ENCODE measurements at regions not wholly inside any gene's neighbourhood (a gene's known extent, or its start where the extent isn't known, plus 50 kb on each side); places are given as distances from the start of the nearest gene placed in this dataset.
"Not testable (repeated sequence)": the region's sequence is repeated elsewhere in the genome, so short reads cannot be mapped to it uniquely, and the experiment has no call there.

GRCh38 chr9:29456940-29457339 is 1883.7 kb upstream of the C9orf72 start:
- no peak for DNase-seq

DNA sequence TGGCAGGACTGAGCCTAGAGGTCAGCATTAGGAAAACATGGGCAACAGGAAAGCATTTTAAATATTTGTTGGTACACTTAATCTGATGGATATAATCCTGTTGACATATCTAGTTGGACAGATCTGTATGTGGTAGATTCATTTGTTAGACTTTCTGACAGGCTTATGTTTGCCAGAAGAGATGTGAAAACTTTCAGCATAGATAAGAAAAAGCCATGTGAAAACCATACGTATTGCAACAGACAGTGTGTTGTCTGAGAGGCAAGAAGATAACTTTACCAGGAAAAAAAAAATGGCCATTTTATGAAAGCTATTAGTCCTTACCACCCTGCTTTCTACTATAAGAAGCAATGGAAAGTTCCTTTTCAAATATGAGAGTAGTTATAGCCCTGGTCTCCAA is 1902.2 kb upstream of the C9orf72 start:
- DNase-seq: no peak

- DNase-seq: no peak
Observed at GRCh38 chr9:29511680-29512079, 1938.4 kb upstream of the C9orf72 start.

DNA sequence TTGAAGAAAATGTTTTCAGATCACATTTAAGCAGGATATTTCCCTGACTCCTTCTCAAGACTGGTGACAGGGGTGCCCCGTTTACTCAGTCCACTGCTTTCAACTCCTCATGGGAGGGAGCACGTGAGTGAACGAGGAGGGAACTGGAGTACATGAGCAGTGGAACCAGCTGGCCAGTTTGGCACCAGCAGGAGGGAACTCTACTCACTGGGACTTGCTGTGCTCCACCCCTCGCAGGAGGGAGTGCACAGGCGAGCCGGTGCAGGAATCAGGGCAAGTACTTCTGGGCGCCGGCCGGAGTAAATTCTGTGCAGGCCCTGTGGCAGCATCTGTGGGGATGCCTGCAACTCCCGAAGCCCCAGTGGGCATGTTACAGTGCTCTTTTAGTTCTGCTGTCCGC is 1941.1 kb upstream of the C9orf72 start:
- DNase-seq: no peak

DNA sequence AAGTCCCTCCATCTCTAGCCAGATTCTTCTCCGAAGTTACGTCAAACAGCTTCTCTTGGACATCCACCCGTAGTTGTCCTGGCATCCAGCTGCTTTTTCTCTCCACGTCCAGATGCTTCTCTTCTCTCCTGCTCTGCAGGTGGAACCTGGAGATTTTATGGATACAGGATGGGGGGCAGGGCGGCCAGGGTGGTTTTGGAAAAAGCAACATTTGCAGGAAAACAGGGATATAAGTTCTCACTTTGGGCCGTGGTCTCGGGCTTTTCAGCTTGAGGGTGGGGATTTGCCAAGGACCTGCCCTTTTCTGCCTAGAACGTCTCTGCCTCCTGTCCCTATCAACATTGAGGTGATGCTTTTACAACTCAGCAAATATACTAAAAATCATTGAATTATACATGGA is 1941.6 kb upstream of the C9orf72 start:
- DNase-seq: no peak

DNA sequence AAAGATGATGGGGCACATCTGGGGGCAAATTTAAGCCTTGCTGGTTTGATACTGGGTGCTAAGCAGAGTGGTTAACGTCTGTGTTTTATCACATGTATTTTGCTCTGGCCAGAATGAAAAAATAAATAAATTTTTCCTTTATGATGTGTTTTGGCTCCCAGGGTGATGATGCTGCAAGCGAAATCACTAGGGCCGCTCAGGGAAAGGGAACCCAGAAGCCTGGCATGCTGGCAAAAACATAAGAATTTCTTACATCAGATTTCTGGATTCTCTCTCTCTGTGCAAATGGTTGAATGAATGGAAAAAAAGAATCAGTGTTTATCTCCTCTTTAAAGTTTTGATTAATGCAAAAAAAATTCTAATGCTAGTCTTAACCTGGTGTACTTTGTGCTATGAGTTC is 1975.2 kb upstream of the C9orf72 start:
- no peak for DNase-seq

DNA sequence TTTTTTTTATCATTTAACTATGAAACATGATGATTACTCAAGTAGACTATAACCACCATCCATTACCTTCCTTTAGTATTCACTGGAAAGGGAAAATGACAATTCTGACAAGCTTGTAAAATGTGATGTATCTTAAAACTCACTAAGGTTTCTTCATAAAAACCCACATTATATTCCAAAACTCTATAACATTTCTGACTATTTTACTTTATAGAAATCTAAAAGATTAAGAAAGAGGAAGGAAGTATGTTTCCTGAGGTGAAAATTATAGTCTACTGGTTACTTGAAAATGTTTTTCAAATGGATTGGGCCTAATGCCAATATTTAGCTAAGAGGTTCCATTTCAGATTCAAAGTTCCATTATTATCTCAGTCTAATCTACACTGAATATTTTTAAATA is 1982.2 kb upstream of the C9orf72 start:
- no peak for DNase-seq

DNA sequence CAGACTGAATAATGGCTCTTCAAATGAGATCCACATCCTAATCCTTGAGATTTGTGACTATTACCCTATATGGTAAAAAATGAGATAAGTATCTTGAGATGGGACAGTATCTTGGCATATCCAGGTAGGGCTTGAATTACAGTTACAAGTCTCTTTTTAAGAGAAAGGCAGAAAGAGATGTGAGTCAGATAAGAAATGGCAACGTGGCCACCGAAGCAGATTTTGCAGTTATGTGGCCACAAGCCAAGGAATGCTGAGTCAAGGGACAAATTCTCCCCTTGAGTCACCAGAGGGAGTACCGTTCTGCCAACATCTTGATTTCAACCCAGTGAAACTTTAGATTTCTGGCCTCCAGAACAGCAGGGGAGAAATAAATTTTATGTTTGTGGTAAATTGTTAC is 1983.0 kb upstream of the C9orf72 start:
- DNase-seq: no peak

DNA sequence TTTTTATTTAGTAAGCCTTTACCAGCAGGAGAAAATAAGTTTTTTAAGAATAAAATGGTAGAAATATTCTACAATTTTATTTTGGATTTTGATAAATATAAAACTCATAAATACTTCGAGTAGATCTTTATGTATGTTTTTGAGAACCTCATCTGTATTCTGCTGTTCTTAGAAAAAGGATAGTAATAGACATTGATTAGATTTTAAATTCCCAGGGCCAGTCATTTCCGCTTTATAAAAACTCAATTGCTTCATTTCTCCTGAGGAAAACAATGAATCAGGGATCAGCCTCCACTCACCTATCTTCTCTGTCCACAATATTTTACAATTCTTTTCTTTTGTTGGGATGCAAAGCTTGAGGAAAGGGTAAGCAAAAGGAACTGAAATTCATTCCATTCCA is 1983.5 kb upstream of the C9orf72 start:
- DNase-seq: no peak

GRCh38 chr9:29564564-29564963 is 1991.3 kb upstream of the C9orf72 start:
- DNase-seq: no peak

GRCh38 chr9:29575219-29575618 is 2001.9 kb upstream of the C9orf72 start:
- DNase-seq: no peak

- DNase-seq: no peak
Observed at GRCh38 chr9:29588361-29588760, 2015.1 kb upstream of the C9orf72 start.

GRCh38 chr9:29609282-29609681 is 2036.0 kb upstream of the C9orf72 start:
- no peak for DNase-seq

- no peak for DNase-seq
Observed at GRCh38 chr9:29613773-29614172, 2040.5 kb upstream of the C9orf72 start.

- no peak for DNase-seq
Observed at GRCh38 chr9:29616844-29617243, 2043.6 kb upstream of the C9orf72 start.

DNA sequence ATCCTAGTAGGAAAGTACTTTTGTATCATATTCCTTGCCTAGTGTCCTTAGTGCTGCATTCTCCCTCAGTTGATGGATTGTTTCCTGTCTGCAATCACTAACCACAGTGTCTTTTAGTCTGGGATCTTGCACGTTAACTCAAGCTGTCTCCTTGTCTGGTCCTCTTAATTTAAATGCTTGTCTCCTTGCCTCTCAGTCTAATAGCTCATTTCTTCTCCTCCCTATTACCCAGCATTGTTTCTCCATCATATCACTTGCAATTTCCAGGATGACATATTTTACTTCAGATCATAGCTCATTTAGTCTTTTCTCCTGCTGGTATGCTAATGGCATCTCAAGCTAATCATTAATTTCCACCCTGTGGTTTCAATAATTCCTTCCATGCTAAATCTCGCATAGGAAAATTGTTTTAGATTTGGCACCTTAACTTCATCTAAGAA is 2052.0 kb upstream of the C9orf72 start:
- DNase-seq: no peak

DNA sequence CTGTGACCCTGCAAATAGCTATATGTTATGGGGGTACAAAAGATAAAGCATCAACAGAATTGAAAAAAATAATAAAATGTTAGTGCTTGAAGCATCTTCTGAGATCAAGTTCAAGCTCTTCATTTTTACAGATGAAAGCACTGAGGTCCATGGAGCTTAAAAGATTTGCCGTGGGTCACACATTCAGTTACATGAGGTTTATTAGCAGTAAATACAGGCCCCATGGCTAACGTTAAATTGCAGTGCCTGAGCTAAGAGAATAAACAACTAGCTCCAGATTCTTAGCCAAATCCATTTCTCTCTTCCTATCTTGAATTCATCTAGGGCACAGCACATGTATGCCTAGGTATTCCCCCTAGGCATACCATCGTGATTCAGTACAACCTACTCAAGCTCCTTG is 2052.7 kb upstream of the C9orf72 start:
- DNase-seq: no peak

GRCh38 chr9:29628856-29629255 is 2055.6 kb upstream of the C9orf72 start:
- not testable (repeated sequence) for DNase-seq

- no peak for DNase-seq
Observed at GRCh38 chr9:29637471-29638237, 2064.4 kb upstream of the C9orf72 start.

DNA sequence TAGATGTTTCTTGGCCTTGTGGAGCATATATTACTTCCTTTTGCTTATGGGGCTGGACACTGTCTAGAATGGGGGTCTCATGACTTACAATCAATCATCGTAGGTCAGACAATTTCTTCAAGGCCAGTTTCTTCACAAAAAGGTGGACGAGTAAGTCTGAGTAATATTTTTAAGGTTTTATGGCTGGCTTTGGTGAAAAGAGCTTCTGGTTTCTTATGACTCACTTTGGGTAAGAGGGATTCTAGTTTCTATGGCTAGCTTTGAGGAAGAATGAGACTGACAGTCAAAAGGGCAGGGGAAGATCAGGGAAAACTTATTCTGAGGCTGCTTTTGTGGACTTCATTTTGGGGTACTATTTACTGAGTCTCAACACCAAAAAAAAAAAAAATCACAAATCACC is 2067.2 kb upstream of the C9orf72 start:
- DNase-seq: no peak

DNA sequence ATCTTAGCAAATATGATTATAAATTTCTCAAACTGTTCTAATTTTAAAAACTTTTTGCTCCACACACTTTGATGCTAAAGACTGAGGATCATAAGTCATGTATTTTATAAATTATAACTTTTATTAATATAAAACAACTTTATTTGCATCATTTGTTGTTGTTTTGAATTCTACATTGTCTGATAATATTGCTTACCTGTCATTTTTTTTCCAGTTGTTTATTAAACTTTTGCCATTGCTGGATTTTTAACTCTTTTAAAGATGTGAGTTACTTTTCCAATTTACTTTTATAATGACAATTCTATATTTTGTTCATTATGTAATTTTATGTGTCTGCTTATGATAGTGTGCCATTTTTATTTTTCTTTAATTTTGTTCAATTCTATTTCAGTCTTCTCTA is 2071.2 kb upstream of the C9orf72 start:
- no peak for DNase-seq

DNA sequence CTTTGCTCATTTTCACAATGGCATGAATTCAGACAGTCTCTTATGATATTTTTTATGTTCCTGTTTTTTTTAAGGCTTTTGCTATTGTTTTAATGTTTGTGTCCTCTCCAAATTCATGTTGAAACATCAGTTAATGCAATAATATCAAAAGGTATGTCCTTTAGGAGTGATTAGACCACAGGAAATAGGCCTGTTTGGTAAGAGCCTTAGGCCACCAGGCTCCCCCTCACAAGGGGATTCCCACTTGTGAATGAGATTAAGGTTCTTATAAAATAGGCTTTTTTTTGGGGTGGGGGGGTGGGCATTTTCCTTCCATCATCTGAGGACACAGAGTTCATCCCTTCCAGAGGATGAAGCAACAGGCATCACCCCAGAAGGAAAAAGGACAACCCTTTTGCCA is 2074.2 kb upstream of the C9orf72 start:
- DNase-seq: no peak

- DNase-seq: no peak
Observed at GRCh38 chr9:29648132-29648531, 2074.9 kb upstream of the C9orf72 start.

DNA sequence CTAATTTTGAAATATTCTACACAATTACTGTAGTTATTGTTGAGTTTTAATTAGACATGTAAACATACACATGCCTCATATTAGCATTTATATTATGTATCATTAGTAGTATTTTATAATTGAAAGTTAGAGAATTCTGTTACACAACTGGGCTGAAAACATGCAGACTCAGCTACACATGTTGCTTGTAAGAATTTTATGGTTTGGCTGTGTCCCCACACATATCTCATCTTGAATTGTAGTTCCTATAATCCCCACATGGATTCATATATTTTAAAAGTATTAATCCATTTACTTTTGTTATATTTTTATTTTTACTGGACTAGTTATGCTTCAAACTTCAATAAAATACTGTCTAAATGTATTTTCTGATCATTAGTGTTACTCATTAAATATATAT is 2075.3 kb upstream of the C9orf72 start:
- DNase-seq: no peak

DNA sequence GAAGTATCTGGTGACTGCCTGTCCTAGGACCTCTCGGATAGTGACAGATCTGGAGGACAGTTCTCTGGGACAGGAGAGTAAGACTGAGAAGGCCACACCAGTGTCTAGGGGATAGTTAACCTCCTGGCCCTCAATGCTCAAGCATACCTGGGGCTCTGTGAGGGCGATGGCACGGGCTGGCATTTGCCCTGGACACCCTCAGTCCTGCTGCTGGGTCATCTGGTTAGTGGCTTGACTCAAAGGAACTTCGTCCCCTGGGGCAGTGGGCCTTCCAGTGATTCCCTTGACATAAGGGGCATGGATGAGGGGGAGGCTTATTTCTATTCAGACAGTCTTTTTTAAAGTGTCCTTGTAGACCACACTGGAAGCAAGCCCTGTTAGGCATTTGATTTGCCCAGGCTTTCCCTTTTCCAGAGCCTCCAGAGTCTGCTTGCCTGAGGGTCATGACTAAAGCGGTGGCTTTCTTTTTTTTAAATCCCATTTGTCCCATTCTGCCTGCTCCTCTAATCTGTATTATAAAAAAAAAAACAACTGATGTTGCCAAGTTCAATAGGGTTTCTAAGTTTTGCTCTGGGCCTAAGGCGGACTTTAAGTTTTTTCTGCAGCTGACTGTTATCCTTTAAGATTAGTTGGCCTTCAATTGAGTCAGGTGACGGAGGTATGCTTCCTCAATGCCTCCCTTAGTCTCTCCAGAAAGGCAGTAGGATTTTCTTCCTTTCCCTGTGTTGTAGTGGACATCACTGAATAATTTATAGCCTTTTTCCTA is 2083.5 kb upstream of the C9orf72 start:
- DNase-seq: no peak

Measured in DMS79 (cell line).